ENCODE measurements at regions not wholly inside any gene's neighbourhood (a gene's known extent, or its start where the extent isn't known, plus 50 kb on each side); places are given as distances from the start of the nearest gene placed in this dataset.
"Not testable (repeated sequence)": the region's sequence is repeated elsewhere in the genome, so short reads cannot be mapped to it uniquely, and the experiment has no call there.

DNA sequence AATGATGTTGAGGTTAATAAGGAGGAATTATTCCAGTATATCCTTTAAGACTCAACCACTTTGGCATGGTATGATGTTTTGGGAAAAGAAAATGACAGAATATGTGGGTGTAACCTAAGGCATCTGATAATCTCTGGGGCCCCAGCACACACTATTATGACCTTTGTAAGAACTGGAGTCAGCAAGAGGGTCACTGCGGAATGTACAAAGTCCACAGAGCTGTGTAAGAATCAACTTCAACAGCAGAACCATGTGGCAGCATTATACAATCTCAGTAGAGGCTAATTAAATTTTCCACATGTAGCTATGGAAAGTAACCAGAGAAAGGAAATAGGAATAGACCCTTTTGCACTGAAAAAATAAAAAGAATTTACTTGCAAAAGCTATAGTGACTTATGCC, 445.1 kb upstream of the UBE2E3 start:
- H3K27ac ChIP-seq = no peak overlapping the region
- H3K4me1 ChIP-seq = no peaks in the 10 kb centered on the region
- no peak for TF ChIP-seq POLR2AphosphoS5 (IDR thresholded peaks at IDR 0.05)
- TF ChIP-seq CTCF (IDR thresholded peaks at IDR 0.05 in 8 of 11, conservative IDR thresholded peaks at IDR 0.05 in 3 of 11) = no peak
- no peak for TF ChIP-seq POLR2A (IDR thresholded peaks at IDR 0.05)
- 79 to 87% (median 83%) methylated on average over 1 of the region's 1 CpG for WGBS, 5 donors
- no peaks in the 10 kb centered on the region for H3K9me3 ChIP-seq
- intact Hi-C loops (cut with DNase I; ENCODE audit: low total_unique reads) = no loop called here
- no peak overlapping the region for H3K4me3 ChIP-seq
- H3K36me3 ChIP-seq = no peaks in the 10 kb centered on the region
- no peaks in the 10 kb centered on the region for H3K27me3 ChIP-seq (replicated peaks in 1 of 7)
- no peak for DNase-seq

DNA sequence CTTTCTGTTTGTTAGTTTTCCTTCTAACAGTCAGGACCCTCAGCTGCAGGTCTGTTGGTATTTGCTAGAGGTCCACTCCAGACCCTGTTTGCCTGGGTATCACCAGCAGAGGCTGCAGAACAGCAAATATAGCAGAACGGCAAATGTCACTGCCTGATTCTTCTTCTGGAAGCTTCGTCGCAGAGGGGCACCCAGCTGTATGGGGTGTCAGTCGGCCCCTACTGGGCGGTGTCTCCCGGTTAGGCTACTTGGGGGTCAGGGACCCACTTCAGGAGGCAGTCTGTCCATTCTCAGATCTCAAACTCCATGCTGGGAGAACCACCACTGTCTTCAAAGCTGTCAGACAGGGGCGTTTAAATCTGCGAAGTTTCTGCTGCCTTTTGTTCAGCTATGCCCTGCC, 448.6 kb upstream of the UBE2E3 start:
- H3K9me3 ChIP-seq; H3K4me1 ChIP-seq; intact Hi-C loops (cut with DNase I; ENCODE audit: low total_unique reads); H3K27me3 ChIP-seq (replicated peaks in 1 of 7); H3K27ac ChIP-seq; H3K4me3 ChIP-seq; H3K36me3 ChIP-seq: not testable (repeated sequence)
- 80 to 95% (median 89%) methylated on average over 6 to 8 of the region's 8 CpGs for WGBS, 5 donors
- DNase-seq = peak; percentile 38

DNA sequence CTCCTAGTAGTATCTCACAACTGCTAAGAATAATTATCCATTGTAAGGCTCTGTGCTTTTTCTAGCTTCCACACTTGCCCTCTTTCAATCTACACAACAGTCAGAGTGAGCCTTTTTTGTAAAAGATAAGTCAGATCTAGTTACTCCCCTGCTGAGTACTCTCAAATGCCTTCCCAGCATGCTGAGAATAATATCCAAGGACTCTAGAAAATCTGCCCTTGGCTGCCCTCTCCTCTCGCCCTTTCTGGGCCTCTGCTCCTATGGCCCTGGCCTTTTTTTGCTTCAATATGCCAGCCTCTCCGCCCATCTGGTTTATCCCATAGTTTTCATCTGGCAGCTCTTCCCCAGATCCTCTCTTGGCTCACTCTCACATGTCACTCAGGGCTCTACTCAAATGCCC, 455.9 kb upstream of the UBE2E3 start:
- Histone ChIP-seq H3K9me3 (peaks cover 0 to 4% (median 0%) of the 10 kb centered on the region in 8 donors), H3K27ac (no peak overlapping the region), H3K4me1 (no peaks in the 10 kb centered on the region), H3K4me3 (no peak overlapping the region), H3K36me3 (no peaks in the 10 kb centered on the region), H3K27me3 (replicated peaks in 1 of 7) (no peaks in the 10 kb centered on the region)
- intact Hi-C loops (cut with DNase I; ENCODE audit: low total_unique reads) = no loop called here
- DNase-seq = no peak
- TF ChIP-seq POLR2AphosphoS5 (IDR thresholded peaks at IDR 0.05) = no peak
- TF ChIP-seq CTCF (IDR thresholded peaks at IDR 0.05 in 8 of 11, conservative IDR thresholded peaks at IDR 0.05 in 3 of 11) = no peak
- TF ChIP-seq POLR2A (IDR thresholded peaks at IDR 0.05) = no peak
- WGBS, 5 donors = 55 to 77% (median 69%) methylated on average over 2 of the region's 2 CpGs

- DNase-seq = no peak
- Histone ChIP-seq H3K4me1 (no peaks in the 10 kb centered on the region), H3K27ac (no peak overlapping the region), H3K4me3 (no peak overlapping the region), H3K27me3 (replicated peaks in 1 of 7) (no peaks in the 10 kb centered on the region), H3K9me3 (peaks cover 0 to 4% (median 0%) of the 10 kb centered on the region in 8 donors), H3K36me3 (no peaks in the 10 kb centered on the region)
- TF ChIP-seq POLR2A (IDR thresholded peaks at IDR 0.05) = no peak
- TF ChIP-seq CTCF (IDR thresholded peaks at IDR 0.05 in 8 of 11, conservative IDR thresholded peaks at IDR 0.05 in 3 of 11) = no peak
- no peak for TF ChIP-seq POLR2AphosphoS5 (IDR thresholded peaks at IDR 0.05)
- WGBS, 5 donors = 54 to 67% (median 59%) methylated on average over 6 of the region's 6 CpGs
- intact Hi-C loops (cut with DNase I; ENCODE audit: low total_unique reads) = no loop called here
These were observed 456.6 kb upstream of the UBE2E3 start for GRCh38 chr2:180523621-180524340.

Measured in spleen (tissue), 11 donors.